GM13977 (cell line): ENCODE measurements at regions not wholly inside any gene's neighbourhood (a gene's known extent, or its start where the extent isn't known, plus 50 kb on each side); places are given as distances from the start of the nearest gene placed in this dataset.

Experiments
- DNase-seq: peaks from one replicate; pipeline ENCODE4 v3.0.0; 2012; ENCODE audit warnings: low spot score
- CTCF ChIP-seq: IDR thresholded peaks from 2 replicates; pipeline ENCODE4 v1.5.1; 2012; ENCODE audit warnings: mild to moderate bottlenecking, control low read depth; ENCODE audit not compliant: insufficient read depth; ENCODE audit errors: extremely low read depth, missing control alignments
- in situ Hi-C: fragments of 300-500 bp; cut with MboI; formaldehyde crosslinking; loops from one replicate; pipeline ENCODE4 v1.12.0; 2022; ENCODE audit warnings: low sequenced_read_pairs, low pct_unique_long_range_greater_than_20kb, mixed read lengths, inconsistent platforms; ENCODE audit not compliant: unreplicated experiment

GRCh38 chr5:102554082-102554481 lies 55.3 kb upstream of the SLCO6A1 start:
- no peak for TF ChIP-seq CTCF
- DNase-seq: no peak
- in situ Hi-C loops: no loop called here

GRCh38 chr5:102554728-102555127 lies 55.9 kb upstream of the SLCO6A1 start:
- TF ChIP-seq CTCF: no peak
- in situ Hi-C loops: no loop called here
- no peak for DNase-seq

- TF ChIP-seq CTCF: peak; percentile 80
- DNase-seq: no peak
- in situ Hi-C loops: no loop called here
Observed at GRCh38 chr5:102561894-102562760, 63.3 kb upstream of the SLCO6A1 start.

- no peak for DNase-seq
- in situ Hi-C loops: no loop called here
- TF ChIP-seq CTCF: no peak
Observed at GRCh38 chr5:102570747-102571146, 71.9 kb upstream of the SLCO6A1 start.

DNA sequence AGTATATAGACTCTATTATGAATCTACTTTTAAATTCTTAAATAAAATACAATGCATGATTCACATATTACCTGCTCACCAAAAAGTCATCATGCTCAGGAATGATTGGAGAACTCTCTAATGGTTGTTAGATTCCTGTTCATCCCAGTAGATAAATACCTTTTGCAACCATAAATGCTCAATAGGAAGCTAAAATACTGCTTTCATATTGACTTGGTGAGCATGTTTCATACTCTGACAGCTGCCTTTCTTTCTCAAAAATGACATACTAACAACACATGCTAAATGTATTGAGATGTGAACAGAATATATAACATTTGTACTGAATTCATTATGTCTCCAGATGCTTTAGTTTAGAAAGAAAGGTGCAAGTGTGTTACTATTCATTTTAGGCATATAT lies 79.6 kb upstream of the SLCO6A1 start:
- in situ Hi-C loops: loop anchor here (25.0 kb wide), 1 partner anchor 559 kb away; no protein-coding TSS in a partner anchor
- no peak for TF ChIP-seq CTCF
- DNase-seq: no peak

GRCh38 chr5:102579379-102579778 lies 80.6 kb upstream of the SLCO6A1 start:
- DNase-seq: no peak
- no peak for TF ChIP-seq CTCF
- in situ Hi-C loops: loop anchor here (25.0 kb wide), 1 partner anchor 558 kb away; no protein-coding TSS in a partner anchor

GRCh38 chr5:102581011-102581410 lies 82.2 kb upstream of the SLCO6A1 start:
- DNase-seq: no peak
- in situ Hi-C loops: loop anchor here (25.0 kb wide), 1 partner anchor 556 kb away; no protein-coding TSS in a partner anchor
- no peak for TF ChIP-seq CTCF
